ENCODE measurements at regions not wholly inside any gene's neighbourhood (a gene's known extent, or its start where the extent isn't known, plus 50 kb on each side); places are given as distances from the start of the nearest gene placed in this dataset.

DNA sequence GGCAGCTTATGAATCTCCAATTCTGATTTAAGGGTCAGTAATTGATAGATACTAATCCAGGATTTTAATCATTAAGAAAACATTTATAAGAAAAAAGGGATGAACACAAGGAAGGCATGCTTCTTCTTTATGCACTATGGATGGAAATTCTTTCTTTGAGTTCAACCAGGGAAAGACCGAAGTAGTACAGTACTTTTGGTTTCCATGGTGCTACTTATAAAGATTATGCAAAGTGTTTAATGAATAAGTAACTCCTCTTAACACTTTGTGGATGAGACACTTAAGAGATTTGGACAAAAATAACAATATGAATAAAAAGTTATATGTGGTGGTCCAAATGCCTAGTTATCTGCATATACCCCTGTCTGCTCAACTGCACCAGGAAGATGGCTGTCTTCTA lies 666.5 kb upstream of the FANCL start:
- H3K27me3 ChIP-seq (ENCODE audit: control insufficient read depth, insufficient read depth, low read length), result no peaks in the 10 kb centered on the region
- in situ Hi-C loops (cut with HindIII; ENCODE audit: low pct_unique_long_range_greater_than_20kb, low sequenced_read_pairs) (no loop called here), intact Hi-C loops (cut with micrococcal nuclease; ENCODE audit: unreplicated experiment) (no loop called here)
- TF ChIP-seq REST (IDR thresholded peaks at IDR 0.05; ENCODE audit: insufficient read depth in 1 of 2, low read depth in 2 of 2, low read length in 1 of 2) (no peak), SIN3A (IDR thresholded peaks at IDR 0.05; ENCODE audit: borderline replicate concordance, insufficient read depth, low read depth, low read length) (no peak)
- POLR2A ChIA-PET, result no interaction called here
- 0 out of 2 replicates have a peak, but pooled peaks cover 3% of the 10 kb centered on the region for H3K4me1 ChIP-seq (ENCODE audit: control insufficient read depth, insufficient read depth, low read length)
- no peaks in the 10 kb centered on the region for H3K36me3 ChIP-seq (ENCODE audit: control insufficient read depth, insufficient read depth, low read length)
- no peak overlapping the region for H3K4me3 ChIP-seq (ENCODE audit: low read depth in 2 of 2, low read length in 2 of 2)
- DNase-seq (ENCODE audit: low read depth, low spot score) (no peak), ATAC-seq (no peak)
- CTCF ChIA-PET, result no interaction called here
- H3K27ac ChIP-seq (ENCODE audit: low read length), result no peak overlapping the region
- no TSS peak for BruUV-seq (replicated peaks)
- no peaks in the 10 kb centered on the region for H3K9me3 ChIP-seq (ENCODE audit: control insufficient read depth, insufficient read depth, low read depth, low read length)

DNA sequence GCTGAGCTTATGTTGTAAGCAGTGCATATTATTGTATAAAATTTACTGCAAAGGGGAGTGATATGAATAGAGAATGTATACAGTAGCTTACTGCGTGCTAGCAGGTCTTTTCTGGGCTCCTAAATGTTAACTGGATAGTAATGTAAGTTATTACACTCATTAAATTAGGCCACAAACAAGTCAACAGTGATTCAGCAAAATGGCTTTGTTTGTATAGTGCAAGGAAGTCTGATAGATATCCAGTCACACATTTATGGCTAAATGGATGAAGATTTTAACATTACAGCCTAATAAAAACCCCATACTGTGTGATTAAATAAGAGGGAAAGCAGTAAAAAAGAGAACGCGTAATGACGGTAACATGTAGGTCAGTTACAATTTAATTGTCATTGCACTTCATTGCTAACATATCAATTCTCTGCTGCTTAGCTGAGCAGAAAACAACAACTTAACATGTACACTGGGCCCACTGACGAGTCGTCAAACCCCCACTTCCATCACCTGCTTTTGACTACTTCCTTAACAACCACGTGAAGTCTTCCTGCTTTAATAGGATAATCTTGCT lies 665.0 kb upstream of the FANCL start:
- TF ChIP-seq REST (IDR thresholded peaks at IDR 0.05; ENCODE audit: insufficient read depth in 1 of 2, low read depth in 2 of 2, low read length in 1 of 2), result no peak
- TF ChIP-seq TCF7L2 (IDR thresholded peaks at IDR 0.05; ENCODE audit: low read depth, low read length), result peak; percentile 29; the same call in 1 of the 2 replicates
- POLR2A ChIA-PET, result no interaction called here
- Histone ChIP-seq H3K4me1 (ENCODE audit: control insufficient read depth, insufficient read depth, low read length) (0 out of 2 replicates have a peak, but pooled peaks cover 3% of the 10 kb centered on the region), H3K27me3 (ENCODE audit: control insufficient read depth, insufficient read depth, low read length) (no peaks in the 10 kb centered on the region), H3K9me3 (ENCODE audit: control insufficient read depth, insufficient read depth, low read depth, low read length) (no peaks in the 10 kb centered on the region), H3K36me3 (ENCODE audit: control insufficient read depth, insufficient read depth, low read length) (no peaks in the 10 kb centered on the region), H3K4me3 (ENCODE audit: low read depth in 2 of 2, low read length in 2 of 2) (no peak overlapping the region), H3K27ac (ENCODE audit: low read length) (no peak overlapping the region)
- in situ Hi-C loops (cut with HindIII; ENCODE audit: low pct_unique_long_range_greater_than_20kb, low sequenced_read_pairs) (no loop called here), intact Hi-C loops (cut with micrococcal nuclease; ENCODE audit: unreplicated experiment) (no loop called here)
- CTCF ChIA-PET, result no interaction called here
- ATAC-seq (peak; percentile 87), DNase-seq (ENCODE audit: low read depth, low spot score) (no peak)
- no TSS peak for BruUV-seq (replicated peaks)

- Histone ChIP-seq H3K27me3 (ENCODE audit: control insufficient read depth, insufficient read depth, low read length) (no peaks in the 10 kb centered on the region), H3K9me3 (ENCODE audit: control insufficient read depth, insufficient read depth, low read depth, low read length) (no peaks in the 10 kb centered on the region), H3K36me3 (ENCODE audit: control insufficient read depth, insufficient read depth, low read length) (no peaks in the 10 kb centered on the region), H3K4me3 (ENCODE audit: low read depth in 2 of 2, low read length in 2 of 2) (no peak overlapping the region), H3K27ac (ENCODE audit: low read length) (no peak overlapping the region), H3K4me1 (ENCODE audit: control insufficient read depth, insufficient read depth, low read length) (0 out of 2 replicates have a peak, but pooled peaks cover 3% of the 10 kb centered on the region)
- BruUV-seq (replicated peaks), result no TSS peak
- intact Hi-C loops (cut with micrococcal nuclease; ENCODE audit: unreplicated experiment) (no loop called here), in situ Hi-C loops (cut with HindIII; ENCODE audit: low pct_unique_long_range_greater_than_20kb, low sequenced_read_pairs) (no loop called here)
- no peak for TF ChIP-seq POLR2AphosphoS5 (IDR thresholded peaks at IDR 0.05; ENCODE audit: low read depth, low read length)
- TF ChIP-seq TCF7L2 (IDR thresholded peaks at IDR 0.05; ENCODE audit: low read depth, low read length), result no peak
- no peak for TF ChIP-seq REST (IDR thresholded peaks at IDR 0.05; ENCODE audit: insufficient read depth in 1 of 2, low read depth in 2 of 2, low read length in 1 of 2)
- no peak for TF ChIP-seq CTCF (IDR thresholded peaks at IDR 0.05)
- TF ChIP-seq SIN3A (IDR thresholded peaks at IDR 0.05; ENCODE audit: borderline replicate concordance, insufficient read depth, low read depth, low read length), result no peak
- CTCF ChIA-PET, result no interaction called here
- POLR2A ChIA-PET, result no interaction called here
- ATAC-seq (no peak), DNase-seq (ENCODE audit: low read depth, low spot score) (no peak)
Measured at GRCh38 chr2:58904095-58904494, 663.0 kb upstream of the FANCL start.
